ENCODE measurements at regions not wholly inside any gene's neighbourhood (a gene's known extent, or its start where the extent isn't known, plus 50 kb on each side); places are given as distances from the start of the nearest gene placed in this dataset.

GRCh38 chr7:101680406-101681145, 51.5 kb upstream of the MYL10 start:
- no peak for TF ChIP-seq EZH2 (IDR thresholded peaks at IDR 0.05; ENCODE audit: low read depth)
- no peak for TF ChIP-seq CTCF (conservative IDR thresholded peaks at IDR 0.05)
